ENCODE measurements at regions not wholly inside any gene's neighbourhood (a gene's known extent, or its start where the extent isn't known, plus 50 kb on each side); places are given as distances from the start of the nearest gene placed in this dataset.

- no peak for ATAC-seq
Observed at GRCh38 chr6:102355578-102355977, 962.1 kb downstream of the GRIK2 start.

More at GRCh38 chr6:102355578-102355977, 962.1 kb downstream of the GRIK2 start:
- in situ Hi-C loops (cut with MboI) (no loop called here), intact Hi-C loops (cut with micrococcal nuclease) (no loop called here)
- H3K79me2 ChIP-seq (ENCODE audit: control insufficient read depth, insufficient read depth, low read length): no peaks in the 10 kb centered on the region
- no peaks in the 10 kb centered on the region for H3K27me3 ChIP-seq (ENCODE audit: control insufficient read depth in 2 of 2, insufficient read depth in 2 of 2, low read length in 2 of 2)
- POLR2A ChIA-PET: no interaction called here
- 0% methylated on average over 1 of the region's 1 CpG for WGBS (ENCODE audit: insufficient coverage, low coverage, missing lambda C conversion rate)
- no peak for DNase-seq (ENCODE audit: extremely low read depth in 1 of 4, low spot score in 3 of 4)
- H3K9me3 ChIP-seq (replicated peaks; ENCODE audit: control insufficient read depth, insufficient read depth, low read depth, low read length): no peaks in the 10 kb centered on the region; the same call in 1 of the 2 replicates
- CTCF ChIA-PET (ENCODE audit: low intra/inter-chr PET ratio): no interaction called here
- no peak overlapping the region for H3K4me3 ChIP-seq
- no peak overlapping the region for H3K27ac ChIP-seq (ENCODE audit: extremely low read depth, low read depth, low read length)
- H3K9ac ChIP-seq (ENCODE audit: insufficient read depth in 1 of 2, low read depth in 2 of 2, low read length in 2 of 2): no peak overlapping the region
- H2AFZ ChIP-seq (ENCODE audit: low read depth, low read length): no peak overlapping the region
- no peak for FAIRE-seq
- TF ChIP-seq IRF9 (tag; IDR thresholded peaks at IDR 0.05) (no peak), STAT6 (CRISPR knock-in tag; IDR thresholded peaks at IDR 0.05) (no peak), PYGO2 (tag; IDR thresholded peaks at IDR 0.05) (no peak), HOXB6 (CRISPR knock-in tag; IDR thresholded peaks at IDR 0.05; ENCODE audit: borderline replicate concordance) (no peak), ZC3H4 (CRISPR knock-in tag; IDR thresholded peaks at IDR 0.05; ENCODE audit: borderline replicate concordance) (no peak), CREB1 (IDR thresholded peaks at IDR 0.05) (no peak), CREB1 (CRISPR knock-in tag; IDR thresholded peaks at IDR 0.05) (no peak), MBD2 (IDR thresholded peaks at IDR 0.05; ENCODE audit: borderline replicate concordance, low read depth) (no peak), ZNF217 (CRISPR knock-in tag; IDR thresholded peaks at IDR 0.05) (no peak), FOXK2 (conservative IDR thresholded peaks at IDR 0.05 in 1 of 2, IDR thresholded peaks at IDR 0.05 in 1 of 2; ENCODE audit: low read depth in 2 of 2) (no peak), NR3C1 (CRISPR knock-in tag; IDR thresholded peaks at IDR 0.05) (no peak), BRCA1 (IDR thresholded peaks at IDR 0.05) (no peak), BRCA1 (CRISPR knock-in tag; IDR thresholded peaks at IDR 0.05) (no peak), CBX2 (IDR thresholded peaks at IDR 0.05; ENCODE audit: insufficient read depth, low read length, poor library complexity, severe bottlenecking) (no peak), PTTG1 (tag; IDR thresholded peaks at IDR 0.05; ENCODE audit: low read depth) (no peak), TBL1XR1 (IDR thresholded peaks at IDR 0.05; ENCODE audit: low read length in 2 of 2) (no peak), CBX5 (IDR thresholded peaks at IDR 0.05; ENCODE audit: borderline replicate concordance, low read depth) (no peak), MEF2D (tag; conservative IDR thresholded peaks at IDR 0.05; ENCODE audit: low read depth) (no peak)
- H3K4me1 ChIP-seq (replicated peaks in 1 of 2; ENCODE audit: control insufficient read depth in 2 of 2, insufficient read depth in 2 of 2, low read length in 2 of 2): no peaks in the 10 kb centered on the region
- no peaks in the 10 kb centered on the region for H3K36me3 ChIP-seq (ENCODE audit: control insufficient read depth, insufficient read depth, low read length)
- no TSS peak for BruUV-seq (replicated peaks)
- H4K20me1 ChIP-seq (replicated peaks; ENCODE audit: control insufficient read depth, insufficient read depth, low read length): no peaks in the 10 kb centered on the region
- H3K4me2 ChIP-seq (ENCODE audit: insufficient read depth, low read length): no peak overlapping the region
- no peaks in the 10 kb centered on the region for H3K9me1 ChIP-seq (ENCODE audit: control insufficient read depth, insufficient read depth, low read length)
